NCI-H748 (cell line): ENCODE measurements at regions not wholly inside any gene's neighbourhood (a gene's known extent, or its start where the extent isn't known, plus 50 kb on each side); places are given as distances from the start of the nearest gene placed in this dataset.

Experiments used
- DNase-seq: peaks from one replicate; lab custom pipeline; 2025; ENCODE audit not compliant: unreplicated experiment; lab: John Stamatoyannopoulos, UW

- no peak for DNase-seq
Observed at GRCh38 chr3:68328049-68328448, 604.3 kb downstream of the TAFA4 start.

GRCh38 chr3:68315964-68316363, 616.4 kb downstream of the TAFA4 start:
- DNase-seq: no peak

- DNase-seq: no peak
Observed at GRCh38 chr3:68315546-68315945, 616.8 kb downstream of the TAFA4 start.

- DNase-seq: no peak
Observed at GRCh38 chr3:68306571-68306970, 625.8 kb downstream of the TAFA4 start.

GRCh38 chr3:68295457-68295856, 636.9 kb downstream of the TAFA4 start:
- DNase-seq: no peak

GRCh38 chr3:68290333-68290732, 635.9 kb upstream of the SUCLG2 start:
- no peak for DNase-seq

GRCh38 chr3:68288085-68288484, 633.7 kb upstream of the SUCLG2 start:
- no peak for DNase-seq

GRCh38 chr3:68287101-68287500, 632.7 kb upstream of the SUCLG2 start:
- DNase-seq: no peak

- DNase-seq: no peak
Observed at GRCh38 chr3:68274286-68274685, 619.9 kb upstream of the SUCLG2 start.

GRCh38 chr3:68271145-68271544, 616.7 kb upstream of the SUCLG2 start:
- peak; percentile 17 for DNase-seq

- peak; percentile 69 for DNase-seq
Observed at GRCh38 chr3:68256635-68257223, 602.3 kb upstream of the SUCLG2 start.

GRCh38 chr3:68249265-68249664, 594.9 kb upstream of the SUCLG2 start:
- DNase-seq: no peak

GRCh38 chr3:68242606-68243005, 588.2 kb upstream of the SUCLG2 start:
- DNase-seq: no peak

GRCh38 chr3:68239542-68239941, 585.1 kb upstream of the SUCLG2 start:
- DNase-seq: peak; percentile 71

- no peak for DNase-seq
Observed at GRCh38 chr3:68234076-68234780, 579.8 kb upstream of the SUCLG2 start.

- no peak for DNase-seq
Observed at GRCh38 chr3:68228856-68229255, 574.4 kb upstream of the SUCLG2 start.

GRCh38 chr3:68220832-68221231, 566.4 kb upstream of the SUCLG2 start:
- no peak for DNase-seq

- no peak for DNase-seq
Observed at GRCh38 chr3:68211637-68212036, 557.2 kb upstream of the SUCLG2 start.

- no peak for DNase-seq
Observed at GRCh38 chr3:68210635-68211034, 556.2 kb upstream of the SUCLG2 start.

GRCh38 chr3:68207327-68207726, 552.9 kb upstream of the SUCLG2 start:
- no peak for DNase-seq

GRCh38 chr3:68206524-68207117, 552.2 kb upstream of the SUCLG2 start:
- no peak for DNase-seq

- DNase-seq: no peak
Observed at GRCh38 chr3:68186733-68187132, 532.3 kb upstream of the SUCLG2 start.

GRCh38 chr3:68176600-68176999, 522.2 kb upstream of the SUCLG2 start:
- DNase-seq: no peak
